Esophagus muscularis mucosa (tissue), 3 donors: ENCODE measurements at regions not wholly inside any gene's neighbourhood (a gene's known extent, or its start where the extent isn't known, plus 50 kb on each side); places are given as distances from the start of the nearest gene placed in this dataset.

Experiments used
- POLR2A ChIP-seq: fragments of 450-650 bp; IDR thresholded peaks from one replicate; pipeline ENCODE4 v1.6.1; 2017; ENCODE audit warnings: antibody characterized with exemption, moderate library complexity, mild to moderate bottlenecking, low read depth
- POLR2AphosphoS5 ChIP-seq, 2 donors: sonication (generic); formaldehyde crosslinking; IDR thresholded peaks; one replicate each; pipeline ENCODE4 v1.6.1; 2017; ENCODE audit warnings: antibody characterized with exemption in 2 of 2
- TF ChIP-seq, protein P1 (sequence below), 3 experiments: fragments of 200-600 bp in 2 of 3; fragments of 450-650 bp in 1 of 3; sonication (generic) in 2 of 3; IDR thresholded peaks; one replicate each; pipeline ENCODE4 v1.5.1; 2017 to 2019; ENCODE audit warnings: antibody characterized with exemption in 3 of 3, mild to moderate bottlenecking in 2 of 3, moderate library complexity in 1 of 3

DNA sequence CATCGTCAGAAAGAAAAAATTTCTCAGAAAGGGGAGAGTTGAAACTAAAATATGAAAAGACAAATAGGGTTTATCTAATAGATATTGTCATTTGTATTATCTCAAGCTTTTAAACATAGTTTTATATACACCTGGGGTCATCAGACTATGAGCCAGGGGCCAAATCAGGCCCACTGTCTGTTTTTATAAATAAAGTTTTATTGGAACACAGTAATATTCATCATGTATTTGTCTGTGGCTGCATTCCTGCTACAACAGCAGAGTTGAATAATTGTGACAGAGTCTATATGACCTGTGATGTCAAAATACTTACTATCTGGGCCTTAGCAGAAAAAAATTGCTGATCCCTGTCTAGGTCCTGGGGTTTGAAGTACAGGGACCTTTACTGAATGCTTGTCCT is 120.5 kb upstream of the RUNX1 start:
- TF ChIP-seq, protein P1, sequence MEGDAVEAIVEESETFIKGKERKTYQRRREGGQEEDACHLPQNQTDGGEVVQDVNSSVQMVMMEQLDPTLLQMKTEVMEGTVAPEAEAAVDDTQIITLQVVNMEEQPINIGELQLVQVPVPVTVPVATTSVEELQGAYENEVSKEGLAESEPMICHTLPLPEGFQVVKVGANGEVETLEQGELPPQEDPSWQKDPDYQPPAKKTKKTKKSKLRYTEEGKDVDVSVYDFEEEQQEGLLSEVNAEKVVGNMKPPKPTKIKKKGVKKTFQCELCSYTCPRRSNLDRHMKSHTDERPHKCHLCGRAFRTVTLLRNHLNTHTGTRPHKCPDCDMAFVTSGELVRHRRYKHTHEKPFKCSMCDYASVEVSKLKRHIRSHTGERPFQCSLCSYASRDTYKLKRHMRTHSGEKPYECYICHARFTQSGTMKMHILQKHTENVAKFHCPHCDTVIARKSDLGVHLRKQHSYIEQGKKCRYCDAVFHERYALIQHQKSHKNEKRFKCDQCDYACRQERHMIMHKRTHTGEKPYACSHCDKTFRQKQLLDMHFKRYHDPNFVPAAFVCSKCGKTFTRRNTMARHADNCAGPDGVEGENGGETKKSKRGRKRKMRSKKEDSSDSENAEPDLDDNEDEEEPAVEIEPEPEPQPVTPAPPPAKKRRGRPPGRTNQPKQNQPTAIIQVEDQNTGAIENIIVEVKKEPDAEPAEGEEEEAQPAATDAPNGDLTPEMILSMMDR (IDR thresholded peaks at IDR 0.05), result no peak
- TF ChIP-seq POLR2A (no peak), POLR2AphosphoS5 (IDR thresholded peaks at IDR 0.05) (no peak)
